HEK293 (cell line): ENCODE measurements at regions not wholly inside any gene's neighbourhood (a gene's known extent, or its start where the extent isn't known, plus 50 kb on each side); places are given as distances from the start of the nearest gene placed in this dataset.

Source experiments
- CTCF ChIA-PET: fragments of 350-600 bp; formaldehyde crosslinking; extraction: SDS; loops from one replicate; lab custom pipeline; 2021; ENCODE audit warnings: antibody characterized with exemption; lab: Yijun Ruan, JAX
- POLR2A ChIA-PET: fragments of 300-600 bp; formaldehyde crosslinking; extraction: SDS; loops from one replicate; lab custom pipeline; 2020; ENCODE audit warnings: antibody characterized with exemption, inconsistent platforms; lab: Yijun Ruan, JAX
- H3K27ac ChIP-seq: fragments of 200-500 bp; sonication (Bioruptor generic); 2 replicates; pipeline ENCODE4 v1.5.1; 2014; ENCODE audit warnings: low read depth, low read length, control low read depth, inconsistent platforms; ENCODE audit errors: extremely low read depth
- H3K36me3 ChIP-seq, 2 experiments: fragments of 200-500 bp in 1 of 2; sonication (Bioruptor generic) in 1 of 2; 1 replicate in 1 of 2; 2 replicates in 1 of 2; pipeline ENCODE4 v1.5.1; 2014 to 2017; ENCODE audit warnings: inconsistent platforms in 2 of 2, low read length in 2 of 2; ENCODE audit not compliant: control insufficient read depth in 2 of 2, insufficient read depth in 1 of 2
- H3K4me1 ChIP-seq: fragments of 200-500 bp; sonication (Bioruptor generic); 2 replicates; pipeline ENCODE4 v1.5.1; 2014; ENCODE audit warnings: mild to moderate bottlenecking, low read length, inconsistent platforms; ENCODE audit not compliant: control insufficient read depth, insufficient read depth
- H3K4me3 ChIP-seq: 2 replicates; pipeline ENCODE4 v1.5.1; 2011; ENCODE audit warnings: low read depth, mild to moderate bottlenecking, control low read depth, low read length, moderate library complexity
- H3K9me3 ChIP-seq: fragments of 200-500 bp; sonication (Bioruptor generic); 2 replicates; pipeline ENCODE4 v1.5.1; 2014; ENCODE audit warnings: low read depth, low read length, inconsistent platforms; ENCODE audit not compliant: control insufficient read depth, insufficient read depth
- EGR2 ChIP-seq: fragments of 450-650 bp; formaldehyde crosslinking; IDR thresholded peaks from 2 replicates; pipeline ENCODE4 v1.5.1; 2016; ENCODE audit warnings: low read depth, missing biosample characterization, missing genetic modification characterization
- KLF7 ChIP-seq: fragments of 450-650 bp; formaldehyde crosslinking; IDR thresholded peaks from 2 replicates; pipeline ENCODE4 v1.5.1; 2016; ENCODE audit warnings: missing biosample characterization, missing genetic modification characterization, borderline replicate concordance
- SCRT1 ChIP-seq: fragments of 450-650 bp; formaldehyde crosslinking; IDR thresholded peaks from 2 replicates; pipeline ENCODE4 v1.5.1; 2016; ENCODE audit warnings: missing biosample characterization, missing genetic modification characterization, borderline replicate concordance
- ZIC2 ChIP-seq: fragments of 450-650 bp; formaldehyde crosslinking; IDR thresholded peaks from 2 replicates; pipeline ENCODE4 v1.5.1; 2016; ENCODE audit warnings: missing biosample characterization, missing genetic modification characterization
- ZNF140 ChIP-seq: fragments of 450-650 bp; formaldehyde crosslinking; IDR thresholded peaks from 2 replicates; pipeline ENCODE4 v1.5.1; 2016; ENCODE audit warnings: missing biosample characterization, missing genetic modification characterization
- ZNF146 ChIP-seq: fragments of 450-650 bp; formaldehyde crosslinking; IDR thresholded peaks from 2 replicates; pipeline ENCODE4 v1.5.1; 2016; ENCODE audit warnings: missing biosample characterization, missing genetic modification characterization
- ZNF214 ChIP-seq: fragments of 450-650 bp; formaldehyde crosslinking; IDR thresholded peaks from 2 replicates; pipeline ENCODE4 v1.5.1; 2017; ENCODE audit warnings: missing biosample characterization, mild to moderate bottlenecking, missing genetic modification characterization, borderline replicate concordance
- ZNF23 ChIP-seq: fragments of 450-650 bp; formaldehyde crosslinking; IDR thresholded peaks from 2 replicates; pipeline ENCODE4 v1.5.1; 2016; ENCODE audit warnings: missing biosample characterization, missing genetic modification characterization, borderline replicate concordance
- ZNF391 ChIP-seq: fragments of 450-650 bp; formaldehyde crosslinking; IDR thresholded peaks from 2 replicates; pipeline ENCODE4 v1.5.1; 2016; ENCODE audit warnings: low read depth, missing biosample characterization, missing genetic modification characterization, borderline replicate concordance
- ZNF548 ChIP-seq: fragments of 450-650 bp; formaldehyde crosslinking; IDR thresholded peaks from 2 replicates; pipeline ENCODE4 v1.5.1; 2016; ENCODE audit warnings: missing biosample characterization, missing genetic modification characterization
- ZNF610 ChIP-seq: fragments of 450-650 bp; formaldehyde crosslinking; IDR thresholded peaks from 2 replicates; pipeline ENCODE4 v1.5.1; 2016; ENCODE audit warnings: missing biosample characterization, missing genetic modification characterization, borderline replicate concordance
- ZNF658 ChIP-seq: fragments of 450-650 bp; formaldehyde crosslinking; IDR thresholded peaks from 2 replicates; pipeline ENCODE4; 2016; ENCODE audit warnings: missing biosample characterization, missing genetic modification characterization
- ZNF670 ChIP-seq: fragments of 450-650 bp; formaldehyde crosslinking; IDR thresholded peaks from 2 replicates; pipeline ENCODE4 v1.5.1; 2016; ENCODE audit warnings: missing biosample characterization, missing genetic modification characterization, low read depth
- TF ChIP-seq, protein P1 (sequence below): fragments of 450-650 bp; formaldehyde crosslinking; IDR thresholded peaks from 2 replicates; pipeline ENCODE4 v1.5.1; 2016; ENCODE audit warnings: missing biosample characterization, missing genetic modification characterization, low read depth
- TF ChIP-seq, protein P2 (sequence below): fragments of 450-650 bp; formaldehyde crosslinking; IDR thresholded peaks from 2 replicates; pipeline ENCODE4 v1.5.1; 2016; ENCODE audit warnings: missing biosample characterization, missing genetic modification characterization

- TF ChIP-seq ZNF391 (tag by site-specific recombination) (no peak), ZNF146 (tag by site-specific recombination) (no peak), ZNF140 (tag by site-specific recombination) (peak; percentile 40; the same call in 1 of the 2 replicates), ZNF658 (tag by site-specific recombination) (no peak)
- Histone ChIP-seq H3K9me3 (no peaks in the 10 kb centered on the region), H3K4me3 (no peak overlapping the region), H3K36me3 (no peaks in the 10 kb centered on the region), H3K4me1 (no peaks in the 10 kb centered on the region), H3K27ac (no peak overlapping the region)
- CTCF ChIA-PET = no interaction called here
- POLR2A ChIA-PET = no interaction called here
Measured at GRCh38 chr10:78395162-78395561, 361.5 kb downstream of the RPS24 start.

- TF ChIP-seq ZIC2 (tag by site-specific recombination) (peak; percentile 55), ZNF23 (tag by site-specific recombination) (no peak)
- Histone ChIP-seq H3K36me3 (no peaks in the 10 kb centered on the region), H3K4me1 (no peaks in the 10 kb centered on the region), H3K27ac (no peak overlapping the region), H3K9me3 (no peaks in the 10 kb centered on the region), H3K4me3 (no peak overlapping the region)
- POLR2A ChIA-PET = no interaction called here
- CTCF ChIA-PET = interaction anchor here (1.0 kb wide), 1 partner anchor 16 kb away, joined by 4 read pairs; no protein-coding TSS in a partner anchor
Measured at GRCh38 chr10:78396754-78397153, 363.1 kb downstream of the RPS24 start.

DNA sequence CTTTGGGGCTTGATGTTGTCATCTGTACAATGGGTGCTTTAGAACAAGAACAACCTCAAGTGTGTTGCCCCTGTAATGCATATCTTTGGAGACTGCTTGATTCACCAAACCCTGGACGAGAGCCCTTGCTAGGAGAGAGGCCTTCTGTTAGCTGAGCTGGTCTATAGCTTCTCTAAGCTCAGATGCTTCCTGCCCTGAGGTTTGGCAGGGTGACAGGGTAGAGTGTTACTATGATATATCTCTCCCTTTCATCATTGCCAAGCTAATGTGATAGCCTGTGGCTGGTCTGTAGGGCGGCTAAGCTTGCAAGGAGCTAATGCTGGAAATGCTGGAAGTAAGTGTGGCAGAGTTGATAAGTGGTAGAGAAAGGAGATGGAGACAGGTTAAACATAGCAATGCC, 364.1 kb downstream of the RPS24 start:
- TF ChIP-seq ZNF610 (no peak), SCRT1 (tag by site-specific recombination) (no peak), ZNF214 (tag by site-specific recombination) (no peak), ZNF548 (no peak), EGR2 (tag by site-specific recombination) (no peak)
- TF ChIP-seq, protein P1, sequence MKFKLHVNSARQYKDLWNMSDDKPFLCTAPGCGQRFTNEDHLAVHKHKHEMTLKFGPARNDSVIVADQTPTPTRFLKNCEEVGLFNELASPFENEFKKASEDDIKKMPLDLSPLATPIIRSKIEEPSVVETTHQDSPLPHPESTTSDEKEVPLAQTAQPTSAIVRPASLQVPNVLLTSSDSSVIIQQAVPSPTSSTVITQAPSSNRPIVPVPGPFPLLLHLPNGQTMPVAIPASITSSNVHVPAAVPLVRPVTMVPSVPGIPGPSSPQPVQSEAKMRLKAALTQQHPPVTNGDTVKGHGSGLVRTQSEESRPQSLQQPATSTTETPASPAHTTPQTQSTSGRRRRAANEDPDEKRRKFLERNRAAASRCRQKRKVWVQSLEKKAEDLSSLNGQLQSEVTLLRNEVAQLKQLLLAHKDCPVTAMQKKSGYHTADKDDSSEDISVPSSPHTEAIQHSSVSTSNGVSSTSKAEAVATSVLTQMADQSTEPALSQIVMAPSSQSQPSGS (tag by site-specific recombination) = no peak
- H3K4me1 ChIP-seq = no peaks in the 10 kb centered on the region
- no peak overlapping the region for H3K27ac ChIP-seq
- no peaks in the 10 kb centered on the region for H3K9me3 ChIP-seq
- ChIA-PET POLR2A (interaction anchor here (0.5 kb wide), 1 partner anchor 56 kb away, joined by 3 read pairs; no protein-coding TSS in a partner anchor), CTCF (no interaction called here)
- no peaks in the 10 kb centered on the region for H3K36me3 ChIP-seq
- H3K4me3 ChIP-seq = no peak overlapping the region

- H3K27ac ChIP-seq = no peak overlapping the region
- H3K4me3 ChIP-seq = no peak overlapping the region
- H3K9me3 ChIP-seq = no peaks in the 10 kb centered on the region
- H3K36me3 ChIP-seq = no peaks in the 10 kb centered on the region
- TF ChIP-seq, protein P2, sequence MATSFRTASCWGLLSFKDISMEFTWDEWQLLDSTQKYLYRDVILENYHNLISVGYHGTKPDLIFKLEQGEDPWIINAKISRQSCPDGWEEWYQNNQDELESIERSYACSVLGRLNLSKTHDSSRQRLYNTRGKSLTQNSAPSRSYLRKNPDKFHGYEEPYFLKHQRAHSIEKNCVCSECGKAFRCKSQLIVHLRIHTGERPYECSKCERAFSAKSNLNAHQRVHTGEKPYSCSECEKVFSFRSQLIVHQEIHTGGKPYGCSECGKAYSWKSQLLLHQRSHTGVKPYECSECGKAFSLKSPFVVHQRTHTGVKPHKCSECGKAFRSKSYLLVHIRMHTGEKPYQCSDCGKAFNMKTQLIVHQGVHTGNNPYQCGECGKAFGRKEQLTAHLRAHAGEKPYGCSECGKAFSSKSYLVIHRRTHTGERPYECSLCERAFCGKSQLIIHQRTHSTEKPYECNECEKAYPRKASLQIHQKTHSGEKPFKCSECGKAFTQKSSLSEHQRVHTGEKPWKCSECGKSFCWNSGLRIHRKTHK = no peak
- TF ChIP-seq ZNF670 (tag by site-specific recombination) (no peak), KLF7 (tag by site-specific recombination) (no peak), SCRT1 (tag by site-specific recombination) (no peak)
- H3K4me1 ChIP-seq = no peaks in the 10 kb centered on the region
- ChIA-PET POLR2A (no interaction called here), CTCF (no interaction called here)
Measured at GRCh38 chr10:78398382-78398781, 364.7 kb downstream of the RPS24 start.
